NCI-H1417 (cell line): ENCODE measurements at regions not wholly inside any gene's neighbourhood (a gene's known extent, or its start where the extent isn't known, plus 50 kb on each side); places are given as distances from the start of the nearest gene placed in this dataset.
A peak's percentile ranks its signal among the peaks of the same experiment; 100 is the strongest.

ENCODE experiments used
- DNase-seq, 3 experiments: peaks; one replicate each; lab custom pipeline; 2025; lab: John Stamatoyannopoulos, UW

- DNase-seq: no peak
These were observed 85.8 kb downstream of the LLPH start for GRCh38 chr12:66044731-66045130.

- no peak for DNase-seq
These were observed 87.5 kb downstream of the LLPH start for GRCh38 chr12:66043035-66043434.

- DNase-seq: no peak
These were observed 88.7 kb downstream of the LLPH start for GRCh38 chr12:66041651-66042363.

- DNase-seq: no peak
These were observed 94.2 kb downstream of the LLPH start for GRCh38 chr12:66036317-66036716.

- DNase-seq: peak in 1 of 3 experiments; percentile 24
These were observed 95.1 kb downstream of the LLPH start for GRCh38 chr12:66035288-66035966.

- DNase-seq: no peak
These were observed 97.4 kb downstream of the LLPH start for GRCh38 chr12:66033151-66033550.

- no peak for DNase-seq
These were observed 97.8 kb downstream of the LLPH start for GRCh38 chr12:66032739-66033138.

- no peak for DNase-seq
These were observed 100.3 kb downstream of the LLPH start for GRCh38 chr12:66030217-66030781.

GRCh38 chr12:66028390-66028789 lies 102.2 kb downstream of the LLPH start:
- no peak for DNase-seq

GRCh38 chr12:66025477-66025876 lies 105.1 kb downstream of the LLPH start:
- no peak for DNase-seq

GRCh38 chr12:66024949-66025348 lies 105.6 kb downstream of the LLPH start:
- no peak for DNase-seq

GRCh38 chr12:66020481-66020880 lies 110.1 kb downstream of the LLPH start:
- no peak for DNase-seq

GRCh38 chr12:66017736-66018135 lies 112.8 kb downstream of the LLPH start:
- no peak for DNase-seq
